ENCODE measurements at regions not wholly inside any gene's neighbourhood (a gene's known extent, or its start where the extent isn't known, plus 50 kb on each side); places are given as distances from the start of the nearest gene placed in this dataset.

DNA sequence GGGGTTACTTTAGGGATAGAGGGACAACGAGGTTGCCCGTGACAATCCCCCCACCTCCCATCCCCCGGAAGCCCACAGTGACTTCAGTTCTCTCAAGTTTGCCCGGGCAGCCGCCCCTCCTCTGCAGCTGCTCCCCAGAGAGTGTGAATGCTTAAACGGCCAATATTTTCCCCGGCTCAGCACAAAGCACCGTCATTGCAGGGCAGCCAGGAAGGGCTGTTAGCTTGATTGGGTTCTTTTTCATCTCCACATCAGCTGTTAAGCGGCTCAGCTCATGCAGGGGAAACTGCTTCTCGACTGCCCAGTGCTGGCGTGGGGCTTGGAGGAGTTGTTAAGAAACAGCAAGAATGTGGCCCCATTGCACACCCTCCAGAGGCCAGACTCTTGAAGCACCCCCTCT is 120.5 kb upstream of the NCOR2 start:
- CTCF ChIA-PET, result no interaction called here

DNA sequence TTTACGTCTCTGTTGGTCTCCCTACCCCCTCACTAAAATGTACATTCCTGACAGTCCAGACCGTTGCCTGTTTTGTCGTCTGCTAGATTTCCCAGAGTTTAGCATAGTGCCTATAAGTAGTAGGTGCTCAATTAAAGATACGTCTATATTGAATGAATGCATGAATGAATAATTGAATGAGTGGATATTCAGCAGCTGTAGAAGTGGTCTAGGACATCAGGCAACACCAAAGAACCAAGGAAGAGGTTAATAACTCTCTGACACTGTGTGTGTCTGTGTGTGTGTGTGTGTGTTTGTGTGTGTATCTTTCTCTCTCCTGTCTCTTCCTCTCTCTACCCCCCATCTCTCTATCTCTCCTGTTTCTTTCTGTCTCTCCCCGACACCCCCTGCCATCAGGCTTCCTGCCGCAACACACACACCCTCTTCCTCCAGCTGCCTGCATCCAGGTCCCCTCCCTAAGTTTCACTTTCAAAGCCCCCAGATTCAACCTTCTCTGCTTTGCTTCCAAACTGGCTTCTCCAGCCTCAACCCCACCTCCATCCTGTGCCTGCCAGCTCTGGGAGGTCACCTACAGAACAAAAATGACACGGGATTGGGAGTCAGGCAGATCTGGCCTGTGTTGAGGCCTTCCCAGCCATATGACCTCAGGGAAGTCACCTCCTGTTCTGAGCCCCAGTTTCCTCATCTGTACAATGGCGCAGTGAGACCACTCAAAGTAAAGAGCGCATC is 119.9 kb upstream of the NCOR2 start:
- peaks cover 40% of the 10 kb centered on the region for H3K4me1 ChIP-seq (replicated peaks; ENCODE audit: insufficient read depth)
- intact Hi-C loops (cut with micrococcal nuclease; ENCODE audit: unreplicated experiment), result loop anchor here (10.0 kb wide), 1 partner anchor 173 kb away; no protein-coding TSS in a partner anchor
- CTCF ChIA-PET, result no interaction called here

More for the DNA sequence above, 120.5 kb upstream of the NCOR2 start:
- no peak overlapping the region for H3K4me2 ChIP-seq
- no peaks in the 10 kb centered on the region for H3K9me2 ChIP-seq (ENCODE audit: insufficient read depth)
- intact Hi-C loops (cut with micrococcal nuclease; ENCODE audit: unreplicated experiment), result loop anchor here (10.0 kb wide), 1 partner anchor 173 kb away; no protein-coding TSS in a partner anchor
- H3K27me3 ChIP-seq (ENCODE audit: insufficient read depth, low read depth), result no peaks in the 10 kb centered on the region
- H3K4me3 ChIP-seq, result no peak overlapping the region
- no peaks in the 10 kb centered on the region for H3K9me3 ChIP-seq (ENCODE audit: insufficient read depth, low read depth)
- TF ChIP-seq, protein P1, sequence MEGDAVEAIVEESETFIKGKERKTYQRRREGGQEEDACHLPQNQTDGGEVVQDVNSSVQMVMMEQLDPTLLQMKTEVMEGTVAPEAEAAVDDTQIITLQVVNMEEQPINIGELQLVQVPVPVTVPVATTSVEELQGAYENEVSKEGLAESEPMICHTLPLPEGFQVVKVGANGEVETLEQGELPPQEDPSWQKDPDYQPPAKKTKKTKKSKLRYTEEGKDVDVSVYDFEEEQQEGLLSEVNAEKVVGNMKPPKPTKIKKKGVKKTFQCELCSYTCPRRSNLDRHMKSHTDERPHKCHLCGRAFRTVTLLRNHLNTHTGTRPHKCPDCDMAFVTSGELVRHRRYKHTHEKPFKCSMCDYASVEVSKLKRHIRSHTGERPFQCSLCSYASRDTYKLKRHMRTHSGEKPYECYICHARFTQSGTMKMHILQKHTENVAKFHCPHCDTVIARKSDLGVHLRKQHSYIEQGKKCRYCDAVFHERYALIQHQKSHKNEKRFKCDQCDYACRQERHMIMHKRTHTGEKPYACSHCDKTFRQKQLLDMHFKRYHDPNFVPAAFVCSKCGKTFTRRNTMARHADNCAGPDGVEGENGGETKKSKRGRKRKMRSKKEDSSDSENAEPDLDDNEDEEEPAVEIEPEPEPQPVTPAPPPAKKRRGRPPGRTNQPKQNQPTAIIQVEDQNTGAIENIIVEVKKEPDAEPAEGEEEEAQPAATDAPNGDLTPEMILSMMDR (conservative IDR thresholded peaks at IDR 0.05), result no peak
- no peak for TF ChIP-seq EZH2 (IDR thresholded peaks at IDR 0.05; ENCODE audit: low read depth)
- peaks cover 34% of the 10 kb centered on the region for H3K4me1 ChIP-seq (replicated peaks; ENCODE audit: insufficient read depth)
- no peak overlapping the region for H2AFZ ChIP-seq
- peaks cover 32% of the 10 kb centered on the region for H3F3A ChIP-seq (ENCODE audit: insufficient read depth, low read depth)
- POLR2A ChIA-PET (ENCODE audit: unreplicated experiment), result no interaction called here
- no peak for DNase-seq
- H3K36me3 ChIP-seq (ENCODE audit: low read depth), result no peaks in the 10 kb centered on the region
- BruUV-seq (replicated peaks), result no TSS peak
- no peak overlapping the region for H3K27ac ChIP-seq
- no peaks in the 10 kb centered on the region for H3K79me2 ChIP-seq (ENCODE audit: low read depth)
- H4K20me1 ChIP-seq (ENCODE audit: insufficient read depth), result no peaks in the 10 kb centered on the region

DNA sequence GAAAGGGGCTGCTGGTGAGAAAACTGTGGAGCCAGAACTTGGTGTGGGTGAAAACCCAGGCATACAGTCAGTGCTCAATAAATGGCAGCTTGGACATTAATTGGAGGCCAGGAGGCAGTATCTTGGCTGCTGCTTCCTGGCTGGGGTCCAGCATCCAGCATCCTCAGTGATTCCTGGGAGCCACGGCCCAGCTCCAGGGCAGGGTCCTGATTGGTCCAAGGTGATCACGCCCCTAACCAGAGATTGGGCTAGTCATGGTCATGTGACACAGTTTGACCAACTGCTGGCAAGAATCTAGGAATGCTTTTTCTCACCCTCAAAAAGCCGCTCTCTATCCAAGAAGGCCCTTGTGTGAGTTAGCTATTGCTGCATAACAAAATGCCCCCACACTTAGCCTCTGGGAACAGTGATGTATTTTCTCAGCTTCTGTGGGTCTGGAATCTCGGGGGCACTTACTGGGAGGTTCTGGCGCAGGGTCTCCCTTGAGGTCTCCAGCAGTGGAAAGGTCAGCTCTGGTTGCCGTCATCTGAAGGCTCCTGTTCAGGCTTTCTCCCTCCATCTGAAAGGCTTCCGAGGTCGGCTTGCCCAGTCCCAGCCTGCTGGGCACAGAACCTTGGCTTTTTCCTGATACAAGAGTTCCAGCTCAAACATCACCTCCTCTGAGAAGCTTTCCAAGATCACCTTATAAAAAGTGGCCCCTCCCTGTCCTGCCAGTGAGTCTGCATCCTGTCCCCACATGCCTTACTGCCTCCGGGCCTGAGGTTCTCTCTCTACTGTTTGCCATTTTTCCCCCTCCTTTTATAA is 119.2 kb upstream of the NCOR2 start:
- no peak overlapping the region for H3K4me3 ChIP-seq
- no peaks in the 10 kb centered on the region for H3K27me3 ChIP-seq (ENCODE audit: insufficient read depth, low read depth)
- H3K36me3 ChIP-seq (ENCODE audit: low read depth), result no peaks in the 10 kb centered on the region
- no peak overlapping the region for H3K27ac ChIP-seq
- H3K4me2 ChIP-seq, result no peak overlapping the region
- peaks cover 47% of the 10 kb centered on the region for H3K4me1 ChIP-seq (replicated peaks; ENCODE audit: insufficient read depth)
- TF ChIP-seq, protein P1 (conservative IDR thresholded peaks at IDR 0.05), result no peak
- TF ChIP-seq EZH2 (IDR thresholded peaks at IDR 0.05; ENCODE audit: low read depth), result no peak
- no TSS peak for BruUV-seq (replicated peaks)
- H4K20me1 ChIP-seq (ENCODE audit: insufficient read depth), result no peaks in the 10 kb centered on the region
- intact Hi-C loops (cut with micrococcal nuclease; ENCODE audit: unreplicated experiment), result loop anchor here (10.0 kb wide), 1 partner anchor 172 kb away; no protein-coding TSS in a partner anchor
- H2AFZ ChIP-seq, result no peak overlapping the region
- peaks cover 46% of the 10 kb centered on the region for H3F3A ChIP-seq (ENCODE audit: insufficient read depth, low read depth)
- H3K9me2 ChIP-seq (ENCODE audit: insufficient read depth), result no peaks in the 10 kb centered on the region
- no peaks in the 10 kb centered on the region for H3K79me2 ChIP-seq (ENCODE audit: low read depth)
- CTCF ChIA-PET, result no interaction called here
- no peak for DNase-seq
- no peaks in the 10 kb centered on the region for H3K9me3 ChIP-seq (ENCODE audit: insufficient read depth, low read depth)
- POLR2A ChIA-PET (ENCODE audit: unreplicated experiment), result no interaction called here

More for the DNA sequence above, 119.9 kb upstream of the NCOR2 start:
- BruUV-seq (replicated peaks), result no TSS peak
- H3K27ac ChIP-seq, result no peak overlapping the region
- DNase-seq, result no peak
- no peaks in the 10 kb centered on the region for H3K27me3 ChIP-seq (ENCODE audit: insufficient read depth, low read depth)
- H3K9me2 ChIP-seq (ENCODE audit: insufficient read depth), result no peaks in the 10 kb centered on the region
- TF ChIP-seq, protein P1 (conservative IDR thresholded peaks at IDR 0.05), result no peak
- no peak for TF ChIP-seq EZH2 (IDR thresholded peaks at IDR 0.05; ENCODE audit: low read depth)
- no peaks in the 10 kb centered on the region for H3K36me3 ChIP-seq (ENCODE audit: low read depth)
- peaks cover 38% of the 10 kb centered on the region for H3F3A ChIP-seq (ENCODE audit: insufficient read depth, low read depth)
- no peaks in the 10 kb centered on the region for H3K79me2 ChIP-seq (ENCODE audit: low read depth)
- H3K9me3 ChIP-seq (ENCODE audit: insufficient read depth, low read depth), result no peaks in the 10 kb centered on the region
- POLR2A ChIA-PET (ENCODE audit: unreplicated experiment), result no interaction called here
- no peak overlapping the region for H3K4me2 ChIP-seq
- no peak overlapping the region for H2AFZ ChIP-seq
- no peaks in the 10 kb centered on the region for H4K20me1 ChIP-seq (ENCODE audit: insufficient read depth)
- H3K4me3 ChIP-seq, result no peak overlapping the region
